GM12875 (cell line): ENCODE measurements at regions not wholly inside any gene's neighbourhood (a gene's known extent, or its start where the extent isn't known, plus 50 kb on each side); places are given as distances from the start of the nearest gene placed in this dataset.

Source experiments
- H3K4me3 ChIP-seq: one replicate; pipeline ENCODE4 v1.5.1; 2011; ENCODE audit warnings: low read depth, low read length, control low read depth
- CTCF ChIP-seq: IDR thresholded peaks from 2 replicates; pipeline ENCODE4 v1.5.1; 2011; ENCODE audit warnings: low read depth, mild to moderate bottlenecking, control low read depth, inconsistent platforms, low read length, moderate library complexity, borderline replicate concordance; ENCODE audit not compliant: insufficient read depth

GRCh38 chr2:120545521-120546047 is 190.1 kb upstream of the GLI2 start:
- H3K4me3 ChIP-seq: no peak overlapping the region
- no peak for TF ChIP-seq CTCF

- TF ChIP-seq CTCF: no peak
- H3K4me3 ChIP-seq: no peak overlapping the region
Observed at GRCh38 chr2:120546048-120546864, 189.4 kb upstream of the GLI2 start.

- no peak overlapping the region for H3K4me3 ChIP-seq
- TF ChIP-seq CTCF: no peak
Observed at GRCh38 chr2:120546865-120547390, 188.7 kb upstream of the GLI2 start.

GRCh38 chr2:120547662-120548061 is 188.0 kb upstream of the GLI2 start:
- no peak overlapping the region for H3K4me3 ChIP-seq

GRCh38 chr2:120548627-120549608 is 186.8 kb upstream of the GLI2 start:
- TF ChIP-seq CTCF: no peak

More at GRCh38 chr2:120547662-120548061, 188.0 kb upstream of the GLI2 start:
- TF ChIP-seq CTCF: no peak

GRCh38 chr2:120549841-120550240 is 185.8 kb upstream of the GLI2 start:
- no peak for TF ChIP-seq CTCF
- no peak overlapping the region for H3K4me3 ChIP-seq

More at GRCh38 chr2:120548627-120549608, 186.8 kb upstream of the GLI2 start:
- no peak overlapping the region for H3K4me3 ChIP-seq
